HG03103 (cell line): ENCODE measurements at regions not wholly inside any gene's neighbourhood (a gene's known extent, or its start where the extent isn't known, plus 50 kb on each side); places are given as distances from the start of the nearest gene placed in this dataset.

ENCODE experiments used
- ATAC-seq: cut with Tn5 transposase; IDR thresholded peaks from one replicate; pipeline ENCODE4 v1.9.1; 2021; ENCODE audit warnings: low read depth; ENCODE audit not compliant: unreplicated experiment

- no peak for ATAC-seq
Observed at GRCh38 chr9:105828171-105828570, 133.8 kb downstream of the TMEM38B start.

- no peak for ATAC-seq
Observed at GRCh38 chr9:105828596-105829213, 134.4 kb downstream of the TMEM38B start.

GRCh38 chr9:105830461-105830860 is 136.1 kb downstream of the TMEM38B start:
- ATAC-seq: no peak

GRCh38 chr9:105832096-105832710 is 137.9 kb downstream of the TMEM38B start:
- no peak for ATAC-seq

- no peak for ATAC-seq
Observed at GRCh38 chr9:105833271-105833975, 139.1 kb downstream of the TMEM38B start.

- ATAC-seq: no peak
Observed at GRCh38 chr9:105834404-105834803, 140.1 kb downstream of the TMEM38B start.

- no peak for ATAC-seq
Observed at GRCh38 chr9:105835721-105836120, 141.4 kb downstream of the TMEM38B start.

- no peak for ATAC-seq
Observed at GRCh38 chr9:105836936-105837660, 142.8 kb downstream of the TMEM38B start.

- ATAC-seq: no peak
Observed at GRCh38 chr9:105841562-105841961, 147.2 kb downstream of the TMEM38B start.

GRCh38 chr9:105842023-105842644 is 147.8 kb downstream of the TMEM38B start:
- no peak for ATAC-seq

GRCh38 chr9:105846825-105847224 is 152.5 kb downstream of the TMEM38B start:
- ATAC-seq: no peak

GRCh38 chr9:105850852-105851500 is 156.6 kb downstream of the TMEM38B start:
- no peak for ATAC-seq

GRCh38 chr9:105854026-105854782 is 159.9 kb downstream of the TMEM38B start:
- no peak for ATAC-seq

- ATAC-seq: no peak
Observed at GRCh38 chr9:105854783-105855724, 160.7 kb downstream of the TMEM38B start.

- ATAC-seq: no peak
Observed at GRCh38 chr9:105855987-105856386, 161.6 kb downstream of the TMEM38B start.

- ATAC-seq: peak; percentile 63
Observed at GRCh38 chr9:105858006-105858690, 163.8 kb downstream of the TMEM38B start.

GRCh38 chr9:105858877-105859276 is 164.5 kb downstream of the TMEM38B start:
- ATAC-seq: no peak
